ENCODE measurements at regions not wholly inside any gene's neighbourhood (a gene's known extent, or its start where the extent isn't known, plus 50 kb on each side); places are given as distances from the start of the nearest gene placed in this dataset.

DNA sequence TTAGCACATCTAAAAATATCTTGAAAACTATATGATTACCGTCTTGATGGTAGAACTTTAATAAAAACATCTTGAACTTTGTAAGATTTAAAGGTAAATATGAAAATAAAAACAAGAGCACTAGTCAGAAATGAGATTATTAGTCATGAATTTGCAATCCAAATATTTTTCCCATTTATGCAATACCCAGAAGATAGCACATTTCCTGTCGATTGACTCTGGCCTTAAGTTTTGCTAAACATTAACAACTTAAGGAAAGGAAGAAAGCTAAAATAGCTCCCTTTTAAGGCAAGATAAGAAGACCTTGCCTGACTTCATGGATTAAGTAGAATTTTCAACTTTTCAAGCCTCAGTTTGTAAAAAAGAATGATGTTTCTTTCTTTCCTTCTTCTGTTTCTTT lies 1374.7 kb upstream of the RAG2 start:
- TF ChIP-seq HDAC1 (CRISPR knock-in tag; IDR thresholded peaks at IDR 0.05), result no peak
- TF ChIP-seq POGZ (CRISPR knock-in tag; IDR thresholded peaks at IDR 0.05), result no peak
- TF ChIP-seq NR2C2 (CRISPR knock-in tag; IDR thresholded peaks at IDR 0.05; ENCODE audit: borderline replicate concordance), result no peak
- TF ChIP-seq, protein P1, sequence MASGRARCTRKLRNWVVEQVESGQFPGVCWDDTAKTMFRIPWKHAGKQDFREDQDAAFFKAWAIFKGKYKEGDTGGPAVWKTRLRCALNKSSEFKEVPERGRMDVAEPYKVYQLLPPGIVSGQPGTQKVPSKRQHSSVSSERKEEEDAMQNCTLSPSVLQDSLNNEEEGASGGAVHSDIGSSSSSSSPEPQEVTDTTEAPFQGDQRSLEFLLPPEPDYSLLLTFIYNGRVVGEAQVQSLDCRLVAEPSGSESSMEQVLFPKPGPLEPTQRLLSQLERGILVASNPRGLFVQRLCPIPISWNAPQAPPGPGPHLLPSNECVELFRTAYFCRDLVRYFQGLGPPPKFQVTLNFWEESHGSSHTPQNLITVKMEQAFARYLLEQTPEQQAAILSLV (CRISPR knock-in tag; IDR thresholded peaks at IDR 0.05; ENCODE audit: borderline replicate concordance), result no peak
- no peak for TF ChIP-seq POLR2AphosphoS2 (IDR thresholded peaks at IDR 0.05; ENCODE audit: low read depth, low read length)
- TF ChIP-seq, protein P2, sequence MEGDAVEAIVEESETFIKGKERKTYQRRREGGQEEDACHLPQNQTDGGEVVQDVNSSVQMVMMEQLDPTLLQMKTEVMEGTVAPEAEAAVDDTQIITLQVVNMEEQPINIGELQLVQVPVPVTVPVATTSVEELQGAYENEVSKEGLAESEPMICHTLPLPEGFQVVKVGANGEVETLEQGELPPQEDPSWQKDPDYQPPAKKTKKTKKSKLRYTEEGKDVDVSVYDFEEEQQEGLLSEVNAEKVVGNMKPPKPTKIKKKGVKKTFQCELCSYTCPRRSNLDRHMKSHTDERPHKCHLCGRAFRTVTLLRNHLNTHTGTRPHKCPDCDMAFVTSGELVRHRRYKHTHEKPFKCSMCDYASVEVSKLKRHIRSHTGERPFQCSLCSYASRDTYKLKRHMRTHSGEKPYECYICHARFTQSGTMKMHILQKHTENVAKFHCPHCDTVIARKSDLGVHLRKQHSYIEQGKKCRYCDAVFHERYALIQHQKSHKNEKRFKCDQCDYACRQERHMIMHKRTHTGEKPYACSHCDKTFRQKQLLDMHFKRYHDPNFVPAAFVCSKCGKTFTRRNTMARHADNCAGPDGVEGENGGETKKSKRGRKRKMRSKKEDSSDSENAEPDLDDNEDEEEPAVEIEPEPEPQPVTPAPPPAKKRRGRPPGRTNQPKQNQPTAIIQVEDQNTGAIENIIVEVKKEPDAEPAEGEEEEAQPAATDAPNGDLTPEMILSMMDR (CRISPR knock-in tag; IDR thresholded peaks at IDR 0.05), result no peak
- no peak for TF ChIP-seq EZH2 (conservative IDR thresholded peaks at IDR 0.05; ENCODE audit: low read depth, low read length)
- TF ChIP-seq NAIF1 (CRISPR knock-in tag; IDR thresholded peaks at IDR 0.05; ENCODE audit: borderline replicate concordance), result no peak
- no peak for TF ChIP-seq ZNF674 (CRISPR knock-in tag; IDR thresholded peaks at IDR 0.05; ENCODE audit: low read depth)
- TF ChIP-seq, protein P3, sequence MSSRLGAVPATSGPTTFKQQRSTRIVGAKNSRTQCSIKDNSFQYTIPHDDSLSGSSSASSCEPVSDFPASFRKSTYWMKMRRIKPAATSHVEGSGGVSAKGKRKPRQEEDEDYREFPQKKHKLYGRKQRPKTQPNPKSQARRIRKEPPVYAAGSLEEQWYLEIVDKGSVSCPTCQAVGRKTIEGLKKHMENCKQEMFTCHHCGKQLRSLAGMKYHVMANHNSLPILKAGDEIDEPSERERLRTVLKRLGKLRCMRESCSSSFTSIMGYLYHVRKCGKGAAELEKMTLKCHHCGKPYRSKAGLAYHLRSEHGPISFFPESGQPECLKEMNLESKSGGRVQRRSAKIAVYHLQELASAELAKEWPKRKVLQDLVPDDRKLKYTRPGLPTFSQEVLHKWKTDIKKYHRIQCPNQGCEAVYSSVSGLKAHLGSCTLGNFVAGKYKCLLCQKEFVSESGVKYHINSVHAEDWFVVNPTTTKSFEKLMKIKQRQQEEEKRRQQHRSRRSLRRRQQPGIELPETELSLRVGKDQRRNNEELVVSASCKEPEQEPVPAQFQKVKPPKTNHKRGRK (CRISPR knock-in tag; IDR thresholded peaks at IDR 0.05), result no peak
- TF ChIP-seq AGO1 (IDR thresholded peaks at IDR 0.05; ENCODE audit: low read depth, low read length, poor library complexity, severe bottlenecking), result no peak

Measured in HepG2 (cell line).